Mucosa of rectum (tissue), 2 donors: ENCODE measurements at regions not wholly inside any gene's neighbourhood (a gene's known extent, or its start where the extent isn't known, plus 50 kb on each side); places are given as distances from the start of the nearest gene placed in this dataset.

Source experiments
- H3K27ac ChIP-seq, 2 donors: one replicate each; pipeline ENCODE4 v1.7.0; 2013; ENCODE audit warnings: inconsistent platforms in 2 of 2, low read depth in 2 of 2, low read length in 2 of 2
- H3K27me3 ChIP-seq, 2 donors: one replicate each; pipeline ENCODE4 v1.7.0; 2013; ENCODE audit warnings: low read length in 2 of 2; ENCODE audit not compliant: control insufficient read depth in 2 of 2, insufficient read depth in 2 of 2
- H3K36me3 ChIP-seq, 2 donors: one replicate each; pipeline ENCODE4 v1.7.0; 2013; ENCODE audit warnings: low read length in 2 of 2; ENCODE audit not compliant: control insufficient read depth in 2 of 2, insufficient read depth in 2 of 2
- H3K4me1 ChIP-seq, 2 donors: one replicate each; pipeline ENCODE4 v1.7.0; 2013; ENCODE audit warnings: low read length in 2 of 2, mild to moderate bottlenecking in 1 of 2; ENCODE audit not compliant: control insufficient read depth in 2 of 2, insufficient read depth in 2 of 2
- H3K4me3 ChIP-seq, 2 donors: one replicate each; pipeline ENCODE4 v1.7.0; 2013; ENCODE audit warnings: low read length in 2 of 2
- H3K9ac ChIP-seq, 2 donors: one replicate each; pipeline ENCODE4 v1.7.0; 2013; ENCODE audit warnings: low read length in 2 of 2, low read depth in 1 of 2, mild to moderate bottlenecking in 1 of 2
- H3K9me3 ChIP-seq, 2 donors: one replicate each; pipeline ENCODE4 v1.7.0; 2013; ENCODE audit warnings: low read length in 2 of 2; ENCODE audit not compliant: control insufficient read depth in 2 of 2
- donor health status: healthy.
- donor health status: Normal muscosa, but diverticular disease.

DNA sequence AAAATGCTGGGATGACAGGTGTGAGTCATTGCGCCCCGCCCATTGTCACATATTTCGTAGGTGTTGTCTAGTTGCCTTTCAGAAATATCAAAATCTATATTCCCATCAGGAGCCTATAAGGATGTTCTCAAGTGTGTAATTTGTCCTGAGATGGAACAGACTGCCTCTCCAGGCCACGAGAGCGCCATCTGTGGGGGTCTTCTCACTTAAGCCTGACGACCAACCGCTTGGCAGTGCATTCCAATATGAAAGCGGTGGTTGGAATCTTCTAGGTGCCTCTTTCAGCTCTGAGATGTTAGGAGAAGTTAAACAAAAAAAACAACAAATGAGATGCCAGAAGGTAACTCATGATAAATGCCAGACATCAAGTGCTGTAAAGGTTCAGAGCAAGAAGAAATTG is 488.5 kb downstream of the QKI start:
- no peaks in the 10 kb centered on the region for H3K4me1 ChIP-seq
- no peak overlapping the region for H3K4me3 ChIP-seq
- no peak overlapping the region for H3K27ac ChIP-seq
- no peaks in the 10 kb centered on the region for H3K36me3 ChIP-seq
- no peak overlapping the region for H3K9ac ChIP-seq
- no peaks in the 10 kb centered on the region for H3K27me3 ChIP-seq
- H3K9me3 ChIP-seq: peaks cover 0 to 2% of the 10 kb centered on the region in 2 donors

GRCh38 chr6:163901681-163902080 is 487.2 kb downstream of the QKI start:
- H3K4me1 ChIP-seq: no peaks in the 10 kb centered on the region
- H3K9me3 ChIP-seq: no peaks in the 10 kb centered on the region
- no peaks in the 10 kb centered on the region for H3K36me3 ChIP-seq
- H3K9ac ChIP-seq: no peak overlapping the region
- H3K27me3 ChIP-seq: no peaks in the 10 kb centered on the region
- no peak overlapping the region for H3K27ac ChIP-seq
- no peak overlapping the region for H3K4me3 ChIP-seq

- Histone ChIP-seq H3K36me3 (no peaks in the 10 kb centered on the region), H3K4me1 (no peaks in the 10 kb centered on the region), H3K27ac (no peak overlapping the region), H3K4me3 (no peak overlapping the region), H3K9me3 (no peaks in the 10 kb centered on the region), H3K27me3 (no peaks in the 10 kb centered on the region), H3K9ac (no peak overlapping the region)
Measured at GRCh38 chr6:163900570-163900969, 486.1 kb downstream of the QKI start.

DNA sequence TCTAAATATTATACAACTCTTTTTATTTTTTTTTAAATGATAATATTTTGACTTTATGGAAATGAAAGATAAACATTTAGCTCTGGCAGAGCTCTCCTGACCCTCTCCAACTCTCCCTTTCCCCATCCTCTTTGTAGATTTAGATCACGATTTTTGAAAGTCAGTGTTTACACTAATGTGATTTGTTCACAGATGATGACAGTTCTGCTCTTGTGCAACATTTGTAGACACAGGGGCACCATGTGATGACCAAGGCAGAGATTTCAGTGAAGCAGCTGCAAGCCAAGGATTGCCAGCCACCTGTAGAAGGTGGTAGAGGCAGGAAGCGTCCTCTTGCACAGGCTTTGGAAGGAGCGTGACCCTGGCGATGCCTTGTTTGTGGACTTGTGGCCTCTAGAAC is 483.2 kb downstream of the QKI start:
- no peaks in the 10 kb centered on the region for H3K36me3 ChIP-seq
- H3K27me3 ChIP-seq: no peaks in the 10 kb centered on the region
- H3K4me3 ChIP-seq: no peak overlapping the region
- H3K27ac ChIP-seq: no peak overlapping the region
- no peaks in the 10 kb centered on the region for H3K9me3 ChIP-seq
- H3K4me1 ChIP-seq: no peaks in the 10 kb centered on the region
- no peak overlapping the region for H3K9ac ChIP-seq

DNA sequence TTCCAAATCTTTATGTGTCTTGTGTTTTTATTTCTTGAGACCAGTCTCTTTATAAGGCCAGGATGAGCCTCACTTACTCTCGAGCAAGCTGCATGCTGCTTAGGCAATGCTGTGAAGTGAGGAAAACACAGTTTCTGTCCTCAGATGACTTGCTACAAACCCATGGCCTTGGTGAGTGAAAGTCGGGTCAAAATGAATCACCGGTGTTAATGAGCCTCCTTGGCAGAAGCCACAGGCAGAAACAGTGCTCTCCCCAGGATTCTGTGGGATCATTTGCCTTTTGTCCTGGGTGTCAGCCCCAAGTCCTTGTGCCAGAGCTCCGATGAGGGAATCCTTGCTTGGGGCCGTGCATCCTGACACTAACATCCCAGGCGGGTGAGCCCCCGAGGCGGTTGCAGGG is 482.5 kb downstream of the QKI start:
- no peak overlapping the region for H3K4me3 ChIP-seq
- H3K36me3 ChIP-seq: no peaks in the 10 kb centered on the region
- no peak overlapping the region for H3K9ac ChIP-seq
- peaks cover 0 to 2% of the 10 kb centered on the region in 2 donors for H3K9me3 ChIP-seq
- H3K27me3 ChIP-seq: no peaks in the 10 kb centered on the region
- H3K4me1 ChIP-seq: no peaks in the 10 kb centered on the region
- H3K27ac ChIP-seq: no peak overlapping the region

DNA sequence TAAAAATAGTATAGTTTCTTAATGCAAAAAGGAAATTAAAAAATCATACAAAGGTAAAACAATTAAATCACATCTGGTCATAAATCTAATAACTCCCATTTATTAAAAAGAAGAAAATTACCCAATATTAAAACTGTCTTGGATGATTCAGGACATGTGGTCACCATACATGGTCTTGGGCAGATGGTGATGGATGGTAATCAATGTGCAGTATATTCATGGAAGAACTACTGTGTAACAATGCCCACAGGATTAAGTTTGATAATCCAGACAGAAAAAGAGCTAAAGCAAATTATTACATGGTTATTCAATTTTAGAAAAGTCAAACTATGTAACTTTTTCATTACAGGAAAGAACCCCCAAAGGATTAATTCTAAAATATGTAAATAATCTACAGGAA is 480.6 kb downstream of the QKI start:
- no peak overlapping the region for H3K9ac ChIP-seq
- no peaks in the 10 kb centered on the region for H3K27me3 ChIP-seq
- no peaks in the 10 kb centered on the region for H3K36me3 ChIP-seq
- H3K9me3 ChIP-seq: peaks cover 0 to 2% of the 10 kb centered on the region in 2 donors
- no peak overlapping the region for H3K4me3 ChIP-seq
- no peak overlapping the region for H3K27ac ChIP-seq
- H3K4me1 ChIP-seq: no peaks in the 10 kb centered on the region

- no peaks in the 10 kb centered on the region for H3K36me3 ChIP-seq
- H3K9me3 ChIP-seq: peaks cover 0 to 2% of the 10 kb centered on the region in 2 donors
- no peaks in the 10 kb centered on the region for H3K4me1 ChIP-seq
- H3K4me3 ChIP-seq: no peak overlapping the region
- H3K27ac ChIP-seq: no peak overlapping the region
- H3K27me3 ChIP-seq: no peaks in the 10 kb centered on the region
- H3K9ac ChIP-seq: no peak overlapping the region
Measured at GRCh38 chr6:163893609-163894189, 479.2 kb downstream of the QKI start.

- no peak overlapping the region for H3K9ac ChIP-seq
Measured at GRCh38 chr6:163892824-163893561, 478.5 kb downstream of the QKI start.

DNA sequence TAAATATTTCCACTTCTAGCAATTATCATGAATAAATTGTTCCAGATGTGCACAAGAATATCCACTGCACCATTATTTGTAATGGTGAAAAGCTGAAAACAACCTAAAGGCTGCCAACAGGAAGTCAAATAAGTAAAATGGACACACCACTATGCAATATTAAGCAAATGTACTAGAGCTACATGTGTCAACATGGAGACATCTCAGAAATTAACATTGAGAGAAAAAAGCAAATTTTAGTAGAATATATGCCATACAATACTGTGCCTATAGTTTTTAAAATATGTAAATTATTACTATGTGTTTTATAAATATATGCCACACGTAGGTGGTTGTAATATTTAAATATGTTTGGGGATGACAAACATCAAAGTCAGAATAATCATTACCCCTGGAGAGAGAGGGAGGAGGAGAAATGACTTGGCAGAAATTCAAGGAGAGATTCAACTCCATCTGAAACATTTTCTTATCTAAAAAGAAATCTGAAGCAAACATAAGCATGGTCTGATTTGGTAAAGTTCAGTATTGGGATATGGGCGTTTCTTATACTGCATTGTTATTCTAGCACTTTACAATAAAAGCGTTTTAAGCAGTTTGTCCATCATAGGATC is 475.5 kb downstream of the QKI start:
- H3K9me3 ChIP-seq: peaks cover 0 to 2% of the 10 kb centered on the region in 2 donors
- H3K27ac ChIP-seq: no peak overlapping the region
- no peaks in the 10 kb centered on the region for H3K36me3 ChIP-seq
- H3K4me1 ChIP-seq: no peaks in the 10 kb centered on the region
- no peaks in the 10 kb centered on the region for H3K27me3 ChIP-seq
- no peak overlapping the region for H3K4me3 ChIP-seq
- no peak overlapping the region for H3K9ac ChIP-seq

More at GRCh38 chr6:163892824-163893561, 478.5 kb downstream of the QKI start:
- no peaks in the 10 kb centered on the region for H3K27me3 ChIP-seq
- H3K9me3 ChIP-seq: peaks cover 0 to 2% of the 10 kb centered on the region in 2 donors
- no peak overlapping the region for H3K27ac ChIP-seq
- no peaks in the 10 kb centered on the region for H3K36me3 ChIP-seq
- no peaks in the 10 kb centered on the region for H3K4me1 ChIP-seq
- H3K4me3 ChIP-seq: no peak overlapping the region

GRCh38 chr6:163888030-163888819 is 473.7 kb downstream of the QKI start:
- no peak overlapping the region for H3K4me3 ChIP-seq
- H3K36me3 ChIP-seq: no peaks in the 10 kb centered on the region
- no peak overlapping the region for H3K9ac ChIP-seq
- H3K9me3 ChIP-seq: peaks cover 0 to 2% of the 10 kb centered on the region in 2 donors
- no peaks in the 10 kb centered on the region for H3K4me1 ChIP-seq
- H3K27me3 ChIP-seq: no peaks in the 10 kb centered on the region
- H3K27ac ChIP-seq: no peak overlapping the region
